Trophoblast cell (in vitro differentiated cells and primary cell): ENCODE measurements at regions not wholly inside any gene's neighbourhood (a gene's known extent, or its start where the extent isn't known, plus 50 kb on each side); places are given as distances from the start of the nearest gene placed in this dataset.

Experiments used
- DNase-seq, 2 donors: peaks; one replicate each; pipeline ENCODE4 v3.0.0-alpha.2; 2016
- H2AFZ ChIP-seq: 2 replicates; pipeline ENCODE4 v1.6.1; 2013; ENCODE audit warnings: low read length, moderate library complexity, mild to moderate bottlenecking; ENCODE audit not compliant: insufficient read depth, poor library complexity
- H2AK5ac ChIP-seq: 2 replicates; pipeline ENCODE4 v1.6.1; 2013; ENCODE audit warnings: mild to moderate bottlenecking, low read length
- H2BK120ac ChIP-seq: 2 replicates; pipeline ENCODE4 v1.6.1; 2013; ENCODE audit warnings: low read length, mild to moderate bottlenecking, moderate library complexity; ENCODE audit not compliant: insufficient read depth, poor library complexity
- H2BK12ac ChIP-seq: 2 replicates; pipeline ENCODE4 v1.6.1; 2013; ENCODE audit warnings: mild to moderate bottlenecking, low read length, moderate library complexity
- H2BK5ac ChIP-seq: 2 replicates; pipeline ENCODE4 v1.6.1; 2013; ENCODE audit warnings: low read length, low read depth, moderate library complexity, mild to moderate bottlenecking; ENCODE audit not compliant: poor library complexity
- H3K14ac ChIP-seq: 2 replicates; pipeline ENCODE4 v1.6.1; 2013; ENCODE audit warnings: mild to moderate bottlenecking, low read length
- H3K18ac ChIP-seq: 2 replicates; pipeline ENCODE4 v1.6.1; 2013; ENCODE audit warnings: mild to moderate bottlenecking, low read length
- H3K23ac ChIP-seq: 2 replicates; pipeline ENCODE4 v1.6.1; 2013; ENCODE audit warnings: low read length
- H3K27ac ChIP-seq: 2 replicates; pipeline ENCODE4 v1.5.1; 2013; ENCODE audit warnings: low read depth, mild to moderate bottlenecking, inconsistent platforms, low read length, moderate library complexity
- H3K27me3 ChIP-seq: 2 replicates; pipeline ENCODE4 v1.6.1; 2013; ENCODE audit warnings: inconsistent platforms, mild to moderate bottlenecking, low read length, moderate library complexity; ENCODE audit not compliant: insufficient read depth
- H3K36me3 ChIP-seq, 2 experiments: 1 replicate in 1 of 2; 2 replicates in 1 of 2; pipeline ENCODE4 v1.6.1; 2013; ENCODE audit warnings: low read length in 2 of 2, mild to moderate bottlenecking in 2 of 2, moderate library complexity in 1 of 2; ENCODE audit not compliant: insufficient read depth in 2 of 2, control insufficient read depth in 1 of 2
- H3K4ac ChIP-seq: 2 replicates; pipeline ENCODE4 v1.6.1; 2013; ENCODE audit warnings: low read depth, mild to moderate bottlenecking, low read length, moderate library complexity
- H3K4me1 ChIP-seq, 2 experiments: 1 replicate in 1 of 2; 2 replicates in 1 of 2; pipeline ENCODE4 v1.6.1; 2013; ENCODE audit warnings: low read length in 2 of 2, mild to moderate bottlenecking in 2 of 2, moderate library complexity in 1 of 2; ENCODE audit not compliant: insufficient read depth in 2 of 2, control insufficient read depth in 1 of 2
- H3K4me2 ChIP-seq: 2 replicates; pipeline ENCODE4 v1.6.1; 2013; ENCODE audit warnings: inconsistent platforms, mild to moderate bottlenecking, low read length, moderate library complexity
- H3K4me3 ChIP-seq: 2 replicates; pipeline ENCODE4 v1.5.1; 2013; ENCODE audit warnings: mild to moderate bottlenecking, low read depth, low read length, inconsistent platforms
- H3K79me1 ChIP-seq: one replicate; pipeline ENCODE4 v1.6.1; 2013; ENCODE audit warnings: low read length
- H3K79me2 ChIP-seq: 2 replicates; pipeline ENCODE4 v1.6.1; 2013; ENCODE audit warnings: low read length, mild to moderate bottlenecking; ENCODE audit not compliant: control insufficient read depth, insufficient read depth, poor library complexity
- H3K9ac ChIP-seq: 2 replicates; pipeline ENCODE4 v1.6.1; 2013; ENCODE audit warnings: mild to moderate bottlenecking, low read length
- H3K9me3 ChIP-seq: 2 replicates; pipeline ENCODE4 v1.6.1; 2013; ENCODE audit warnings: low read depth, mild to moderate bottlenecking, control low read depth, inconsistent platforms, low read length; ENCODE audit not compliant: insufficient read depth
- H4K12ac ChIP-seq: 2 replicates; pipeline ENCODE4 v1.6.1; 2013; ENCODE audit warnings: low read depth, mild to moderate bottlenecking, low read length, moderate library complexity
- H4K8ac ChIP-seq: 2 replicates; pipeline ENCODE4 v1.6.1; 2013; ENCODE audit warnings: low read depth, mild to moderate bottlenecking, low read length, moderate library complexity
- H4K91ac ChIP-seq: one replicate; pipeline ENCODE4 v1.6.1; 2013; ENCODE audit warnings: low read depth, mild to moderate bottlenecking, low read length, moderate library complexity
- WGBS: extraction: QIAGEN DNeasy Blood & Tissue Kit; methylation state at CpG from one replicate; pipeline ENCODE4 v1.1.7; 2013; ENCODE audit warnings: missing lambda C conversion rate; ENCODE audit not compliant: insufficient read length, insufficient coverage; ENCODE audit errors: extremely low coverage; 5-methylcytosine and 5-hydroxymethylcytosine counted together

DNA sequence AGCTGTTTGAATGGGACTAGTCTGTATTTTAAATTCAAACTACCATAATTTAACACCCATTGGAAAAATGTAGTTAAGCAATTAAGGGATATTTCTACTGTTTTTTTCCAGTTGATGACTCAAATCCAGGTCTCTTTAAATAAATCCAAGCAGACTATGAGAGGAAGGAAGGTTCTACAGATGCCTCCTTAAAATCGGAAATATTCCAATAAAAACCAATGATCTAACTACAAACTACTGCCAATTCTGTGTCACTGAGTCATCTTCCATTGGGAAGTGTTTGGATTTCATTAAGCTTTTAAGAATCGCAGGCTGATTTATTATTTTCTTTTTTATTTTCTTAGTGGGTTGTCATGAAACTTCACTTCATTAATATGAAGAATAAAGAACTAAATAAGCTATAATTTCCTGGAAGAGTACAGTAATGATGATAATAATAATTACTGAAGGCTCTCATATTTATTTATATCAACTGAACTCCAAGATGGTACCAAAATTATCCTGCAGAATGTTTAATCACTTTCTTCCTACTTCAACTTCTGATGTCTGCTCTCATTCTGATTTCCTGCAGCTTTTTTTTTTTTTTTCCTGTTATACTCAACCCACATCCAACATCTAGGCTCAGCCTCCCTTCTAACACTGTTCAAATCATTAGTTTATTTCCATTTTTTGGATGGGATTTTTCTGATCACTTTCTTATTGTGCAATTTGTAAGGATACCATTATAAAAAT, 166.3 kb upstream of the FN1 start:
- Histone ChIP-seq H2BK120ac (no peak overlapping the region), H3K27ac (no peak overlapping the region), H2AK5ac (no peak overlapping the region), H3K9ac (no peak overlapping the region), H3K18ac (no peak overlapping the region), H3K23ac (no peak overlapping the region), H4K12ac (no peak overlapping the region), H3K36me3 (no peaks in the 10 kb centered on the region), H3K4ac (no peak overlapping the region), H3K79me2 (no peaks in the 10 kb centered on the region), H3K79me1 (peaks cover 2% of the 10 kb centered on the region), H3K4me3 (no peak overlapping the region), H2BK12ac (no peak overlapping the region), H3K9me3 (no peaks in the 10 kb centered on the region), H3K14ac (no peak overlapping the region), H2AFZ (no peak overlapping the region), H2BK5ac (no peak overlapping the region), H3K4me1 (no peaks in the 10 kb centered on the region), H4K8ac (no peak overlapping the region), H4K91ac (no peak overlapping the region), H3K4me2 (no peak overlapping the region), H3K27me3 (no peaks in the 10 kb centered on the region)
- WGBS = no CpG with 5 or more reads among the region's 2 CpGs
- no peak for DNase-seq

DNA sequence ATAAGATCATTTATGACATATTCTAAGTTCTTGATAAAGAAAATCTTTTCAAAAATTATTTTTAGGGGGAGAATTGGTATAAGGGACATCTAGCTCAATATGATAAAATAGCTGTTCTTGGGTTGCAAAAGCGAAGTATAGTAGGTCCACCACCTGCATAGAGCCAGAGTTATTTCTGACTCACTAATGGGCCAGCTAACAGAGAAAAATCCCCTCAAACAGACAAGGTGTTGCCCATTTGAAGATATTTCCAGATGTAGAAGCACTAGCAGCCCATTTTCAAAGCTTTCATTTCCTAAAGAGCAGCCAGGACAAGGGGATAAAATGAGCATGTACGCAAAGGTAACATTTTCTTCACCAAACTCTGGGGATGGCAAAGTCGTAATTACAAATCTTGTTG, 165.7 kb upstream of the FN1 start:
- H2BK120ac ChIP-seq = no peak overlapping the region
- H3K27me3 ChIP-seq = no peaks in the 10 kb centered on the region
- H3K9me3 ChIP-seq = no peaks in the 10 kb centered on the region
- H2BK12ac ChIP-seq = no peak overlapping the region
- no peaks in the 10 kb centered on the region for H3K4me1 ChIP-seq
- H2AK5ac ChIP-seq = no peak overlapping the region
- no peak overlapping the region for H3K14ac ChIP-seq
- H3K9ac ChIP-seq = no peak overlapping the region
- no peak overlapping the region for H4K12ac ChIP-seq
- H3K4ac ChIP-seq = no peak overlapping the region
- H3K18ac ChIP-seq = no peak overlapping the region
- peaks cover 2% of the 10 kb centered on the region for H3K79me1 ChIP-seq
- no peak overlapping the region for H3K23ac ChIP-seq
- no peak overlapping the region for H3K27ac ChIP-seq
- no CpG with 5 or more reads among the region's 3 CpGs for WGBS
- H3K4me3 ChIP-seq = no peak overlapping the region
- no peak overlapping the region for H4K8ac ChIP-seq
- no peak overlapping the region for H2AFZ ChIP-seq
- no peak overlapping the region for H4K91ac ChIP-seq
- H3K36me3 ChIP-seq = no peaks in the 10 kb centered on the region
- no peaks in the 10 kb centered on the region for H3K79me2 ChIP-seq
- no peak overlapping the region for H2BK5ac ChIP-seq
- no peak for DNase-seq
- H3K4me2 ChIP-seq = no peak overlapping the region

DNA sequence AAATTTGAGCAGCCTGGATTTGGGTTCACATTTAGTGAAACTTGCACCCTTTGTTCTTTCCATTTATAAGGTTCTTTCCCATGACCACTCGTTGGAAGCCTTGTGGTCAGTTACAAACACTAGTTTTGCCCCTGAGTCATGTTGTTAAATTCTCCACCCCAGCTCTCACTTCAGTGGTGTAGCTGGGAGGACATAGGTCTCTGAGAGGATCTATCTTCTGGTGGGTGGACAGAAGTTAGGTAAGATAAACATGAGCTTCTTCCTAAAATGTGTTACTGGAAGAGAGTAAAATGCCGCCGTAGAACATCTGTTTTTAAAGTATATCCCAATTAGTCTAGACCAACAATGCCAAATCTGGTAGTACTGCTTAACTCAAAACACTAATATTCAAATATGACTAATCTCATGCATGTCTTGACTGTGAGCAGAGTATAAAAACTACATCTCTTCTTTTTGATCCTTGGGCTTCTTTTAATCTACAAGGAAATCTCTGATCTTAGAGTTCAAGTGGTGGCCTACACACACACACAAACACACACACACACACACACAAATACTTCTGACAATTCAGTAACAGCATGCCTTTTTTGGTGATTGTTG, 162.6 kb upstream of the FN1 start:
- Histone ChIP-seq H3K4me2 (no peak overlapping the region), H3K4ac (no peak overlapping the region), H2AFZ (no peak overlapping the region), H3K9me3 (no peaks in the 10 kb centered on the region), H2BK120ac (no peak overlapping the region), H4K8ac (no peak overlapping the region), H2AK5ac (no peak overlapping the region), H4K12ac (no peak overlapping the region), H3K79me2 (no peaks in the 10 kb centered on the region), H2BK12ac (no peak overlapping the region), H3K4me1 (no peaks in the 10 kb centered on the region), H3K14ac (no peak overlapping the region), H3K23ac (no peak overlapping the region), H3K27ac (no peak overlapping the region), H3K36me3 (no peaks in the 10 kb centered on the region), H3K18ac (no peak overlapping the region), H3K27me3 (no peaks in the 10 kb centered on the region), H4K91ac (no peak overlapping the region), H3K9ac (no peak overlapping the region), H3K79me1 (peaks cover 2% of the 10 kb centered on the region), H2BK5ac (no peak overlapping the region), H3K4me3 (no peak overlapping the region)
- WGBS = no CpG with 5 or more reads among the region's 3 CpGs
- DNase-seq = no peak

GRCh38 chr2:215597577-215597976, 161.7 kb upstream of the FN1 start:
- H4K8ac ChIP-seq = no peak overlapping the region
- H2BK120ac ChIP-seq = no peak overlapping the region
- no peak overlapping the region for H3K23ac ChIP-seq
- H3K4me1 ChIP-seq = no peaks in the 10 kb centered on the region
- no peaks in the 10 kb centered on the region for H3K79me2 ChIP-seq
- H2BK12ac ChIP-seq = no peak overlapping the region
- no peak overlapping the region for H2BK5ac ChIP-seq
- H3K9me3 ChIP-seq = no peaks in the 10 kb centered on the region
- no peak for DNase-seq
- H3K9ac ChIP-seq = no peak overlapping the region
- no CpG with 5 or more reads among the region's 3 CpGs for WGBS
- H3K36me3 ChIP-seq = no peaks in the 10 kb centered on the region
- H3K27me3 ChIP-seq = no peaks in the 10 kb centered on the region
- H3K79me1 ChIP-seq = no peaks in the 10 kb centered on the region
- no peak overlapping the region for H3K4me2 ChIP-seq
- H3K4ac ChIP-seq = no peak overlapping the region
- H3K14ac ChIP-seq = no peak overlapping the region
- H2AFZ ChIP-seq = no peak overlapping the region
- no peak overlapping the region for H3K27ac ChIP-seq
- no peak overlapping the region for H3K18ac ChIP-seq
- H2AK5ac ChIP-seq = no peak overlapping the region
- no peak overlapping the region for H3K4me3 ChIP-seq
- no peak overlapping the region for H4K91ac ChIP-seq
- no peak overlapping the region for H4K12ac ChIP-seq
